Activated effector memory CD4-positive, alpha-beta T cell treated with anti-CD3 and anti-CD28 coated beads, Interleukin-2, amount 50 U/mL, for 16 hours (primary cell): ENCODE measurements at regions not wholly inside any gene's neighbourhood (a gene's known extent, or its start where the extent isn't known, plus 50 kb on each side); places are given as distances from the start of the nearest gene placed in this dataset.
A peak's percentile ranks its signal among the peaks of the same experiment; 100 is the strongest.
"Not testable (repeated sequence)": the region's sequence is repeated elsewhere in the genome, so short reads cannot be mapped to it uniquely, and the experiment has no call there.

Experiments used
- DNase-seq: peaks from one replicate; pipeline ENCODE4 v3.0.0-alpha.2; 2020

- no peak for DNase-seq
Observed at GRCh38 chr3:10707400-10708215, 108.4 kb upstream of the SLC6A11 start.

GRCh38 chr3:10708216-10708893, 107.7 kb upstream of the SLC6A11 start:
- no peak for DNase-seq

- no peak for DNase-seq
Observed at GRCh38 chr3:10709110-10709781, 106.8 kb upstream of the SLC6A11 start.

GRCh38 chr3:10712121-10712520, 103.9 kb upstream of the SLC6A11 start:
- no peak for DNase-seq

GRCh38 chr3:10713656-10714055, 102.4 kb upstream of the SLC6A11 start:
- DNase-seq = no peak

GRCh38 chr3:10715886-10716285, 100.1 kb upstream of the SLC6A11 start:
- DNase-seq = no peak

GRCh38 chr3:10716964-10717363, 99.1 kb upstream of the SLC6A11 start:
- DNase-seq = no peak

- DNase-seq = no peak
Observed at GRCh38 chr3:10717756-10718155, 98.3 kb upstream of the SLC6A11 start.

- DNase-seq = no peak
Observed at GRCh38 chr3:10721101-10721500, 94.9 kb upstream of the SLC6A11 start.

GRCh38 chr3:10722911-10723310, 93.1 kb upstream of the SLC6A11 start:
- no peak for DNase-seq

GRCh38 chr3:10723991-10724390, 92.0 kb upstream of the SLC6A11 start:
- no peak for DNase-seq

- DNase-seq = no peak
Observed at GRCh38 chr3:10725067-10725466, 91.0 kb upstream of the SLC6A11 start.

- no peak for DNase-seq
Observed at GRCh38 chr3:10725846-10726245, 90.2 kb upstream of the SLC6A11 start.

- DNase-seq = no peak
Observed at GRCh38 chr3:10726787-10727186, 89.2 kb upstream of the SLC6A11 start.

- DNase-seq = no peak
Observed at GRCh38 chr3:10729439-10729838, 86.6 kb upstream of the SLC6A11 start.

- DNase-seq = no peak
Observed at GRCh38 chr3:10732292-10732691, 83.7 kb upstream of the SLC6A11 start.

- DNase-seq = no peak
Observed at GRCh38 chr3:10733297-10733696, 82.7 kb upstream of the SLC6A11 start.

GRCh38 chr3:10736444-10736843, 79.6 kb upstream of the SLC6A11 start:
- not testable (repeated sequence) for DNase-seq

GRCh38 chr3:10737785-10738184, 78.2 kb upstream of the SLC6A11 start:
- DNase-seq = no peak

- peak; percentile 92 for DNase-seq
Observed at GRCh38 chr3:10738688-10739372, 77.2 kb upstream of the SLC6A11 start.

GRCh38 chr3:10740954-10741353, 75.1 kb upstream of the SLC6A11 start:
- no peak for DNase-seq

GRCh38 chr3:10741891-10742671, 73.9 kb upstream of the SLC6A11 start:
- no peak for DNase-seq
